ENCODE measurements at regions not wholly inside any gene's neighbourhood (a gene's known extent, or its start where the extent isn't known, plus 50 kb on each side); places are given as distances from the start of the nearest gene placed in this dataset.

- Histone ChIP-seq H3K27ac (ENCODE audit: low read length) (no peak overlapping the region), H2AFZ (ENCODE audit: low read depth, low read length) (no peak overlapping the region), H3K9me3 (ENCODE audit: insufficient read depth, low read length) (no peaks in the 10 kb centered on the region), H3K27me3 (ENCODE audit: low read depth, low read length) (no peaks in the 10 kb centered on the region), H3K79me2 (ENCODE audit: low read length) (no peaks in the 10 kb centered on the region), H3K4me2 (ENCODE audit: low read length) (no peak overlapping the region), H3K4me3 (ENCODE audit: low read length) (no peak overlapping the region), H3K36me3 (replicated peaks; ENCODE audit: low read depth, low read length) (no peaks in the 10 kb centered on the region), H3K9ac (ENCODE audit: low read length) (no peak overlapping the region), H4K20me1 (ENCODE audit: insufficient read depth, low read length) (no peaks in the 10 kb centered on the region), H3K4me1 (ENCODE audit: low read length) (peaks cover 4% of the 10 kb centered on the region; the same call in 1 of the 2 replicates)
- TF ChIP-seq EZH2phosphoT487 (IDR thresholded peaks at IDR 0.05; ENCODE audit: low read depth) (no peak), CTCF (IDR thresholded peaks at IDR 0.05; ENCODE audit: low read depth, low read length) (no peak)
Measured at GRCh38 chr5:104184264-104184663, 621.7 kb upstream of the NUDT12 start.

GRCh38 chr5:104178829-104179456 lies 616.4 kb upstream of the NUDT12 start:
- Histone ChIP-seq H3K9ac (ENCODE audit: low read length) (0 out of 2 replicates have a peak overlapping the region, but pooled peaks have one; percentile 13), H3K4me2 (ENCODE audit: low read length) (peak overlapping the region; percentile 63), H3K4me3 (ENCODE audit: low read length) (peak overlapping the region; percentile 25; the same call in 1 of the 2 replicates), H3K36me3 (replicated peaks; ENCODE audit: low read depth, low read length) (no peaks in the 10 kb centered on the region), H3K79me2 (ENCODE audit: low read length) (no peaks in the 10 kb centered on the region), H3K4me1 (ENCODE audit: low read length) (peaks cover 8% of the 10 kb centered on the region; the same call in 1 of the 2 replicates), H3K27ac (ENCODE audit: low read length) (no peak overlapping the region), H3K9me3 (ENCODE audit: insufficient read depth, low read length) (no peaks in the 10 kb centered on the region), H3K27me3 (ENCODE audit: low read depth, low read length) (no peaks in the 10 kb centered on the region), H4K20me1 (ENCODE audit: insufficient read depth, low read length) (no peaks in the 10 kb centered on the region), H2AFZ (ENCODE audit: low read depth, low read length) (peak overlapping the region; percentile 85)
- TF ChIP-seq EZH2phosphoT487 (IDR thresholded peaks at IDR 0.05; ENCODE audit: low read depth) (no peak), CTCF (IDR thresholded peaks at IDR 0.05; ENCODE audit: low read depth, low read length) (peak; percentile 63)

GRCh38 chr5:104178066-104178465 lies 615.5 kb upstream of the NUDT12 start:
- 0 out of 2 replicates have a peak overlapping the region, but pooled peaks have one; percentile 85 for H2AFZ ChIP-seq (ENCODE audit: low read depth, low read length)
- no peak overlapping the region for H3K9ac ChIP-seq (ENCODE audit: low read length)
- H3K4me1 ChIP-seq (ENCODE audit: low read length) = peaks cover 8% of the 10 kb centered on the region; the same call in 1 of the 2 replicates
- no peaks in the 10 kb centered on the region for H3K79me2 ChIP-seq (ENCODE audit: low read length)
- no peak overlapping the region for H3K4me3 ChIP-seq (ENCODE audit: low read length)
- no peak overlapping the region for H3K27ac ChIP-seq (ENCODE audit: low read length)
- H3K9me3 ChIP-seq (ENCODE audit: insufficient read depth, low read length) = no peaks in the 10 kb centered on the region
- TF ChIP-seq CTCF (IDR thresholded peaks at IDR 0.05; ENCODE audit: low read depth, low read length) = no peak
- no peak for TF ChIP-seq EZH2phosphoT487 (IDR thresholded peaks at IDR 0.05; ENCODE audit: low read depth)
- H3K27me3 ChIP-seq (ENCODE audit: low read depth, low read length) = no peaks in the 10 kb centered on the region
- H3K4me2 ChIP-seq (ENCODE audit: low read length) = no peak overlapping the region
- H3K36me3 ChIP-seq (replicated peaks; ENCODE audit: low read depth, low read length) = no peaks in the 10 kb centered on the region
- H4K20me1 ChIP-seq (ENCODE audit: insufficient read depth, low read length) = no peaks in the 10 kb centered on the region

- Histone ChIP-seq H3K27me3 (ENCODE audit: low read depth, low read length) (no peaks in the 10 kb centered on the region), H3K79me2 (ENCODE audit: low read length) (no peaks in the 10 kb centered on the region), H3K4me2 (ENCODE audit: low read length) (no peak overlapping the region), H3K9me3 (ENCODE audit: insufficient read depth, low read length) (no peaks in the 10 kb centered on the region), H4K20me1 (ENCODE audit: insufficient read depth, low read length) (no peaks in the 10 kb centered on the region), H3K27ac (ENCODE audit: low read length) (no peak overlapping the region), H3K4me1 (ENCODE audit: low read length) (peaks cover 8% of the 10 kb centered on the region; the same call in 1 of the 2 replicates), H2AFZ (ENCODE audit: low read depth, low read length) (no peak overlapping the region), H3K9ac (ENCODE audit: low read length) (no peak overlapping the region), H3K4me3 (ENCODE audit: low read length) (no peak overlapping the region), H3K36me3 (replicated peaks; ENCODE audit: low read depth, low read length) (no peaks in the 10 kb centered on the region)
- TF ChIP-seq EZH2phosphoT487 (IDR thresholded peaks at IDR 0.05; ENCODE audit: low read depth) (no peak), CTCF (IDR thresholded peaks at IDR 0.05; ENCODE audit: low read depth, low read length) (no peak)
Measured at GRCh38 chr5:104177651-104178050, 615.1 kb upstream of the NUDT12 start.
